SK-N-SH (cell line): ENCODE measurements at regions not wholly inside any gene's neighbourhood (a gene's known extent, or its start where the extent isn't known, plus 50 kb on each side); places are given as distances from the start of the nearest gene placed in this dataset.

ENCODE experiments used
- CTCF ChIA-PET: fragments of 300-600, 350-600 bp; formaldehyde crosslinking; extraction: SDS; loops from one replicate; lab custom pipeline; 2021; lab: Yijun Ruan, JAX
- POLR2A ChIA-PET: fragments of 350-600 bp; sonication (Branson Sonifier 250); formaldehyde crosslinking; extraction: SDS; loops from one replicate; lab custom pipeline; 2020; ENCODE audit warnings: antibody characterized with exemption, inconsistent platforms; lab: Yijun Ruan, JAX
- DNase-seq: peaks from one replicate; pipeline ENCODE4 v3.0.0; 2012
- H2AFZ ChIP-seq: fragments of 200-600 bp; sonication (generic); 2 replicates; pipeline ENCODE4 v1.8.1; 2016; ENCODE audit warnings: antibody characterized with exemption, mild to moderate bottlenecking, low read depth
- H3F3A ChIP-seq: fragments of 200-600 bp; sonication (generic); replicated peaks from 2 replicates; pipeline ENCODE3; 2016; ENCODE audit warnings: antibody characterized with exemption, mild to moderate bottlenecking; ENCODE audit not compliant: insufficient read depth
- H3K27ac ChIP-seq, 2 experiments: fragments of 200-500 bp in 1 of 2; fragments of 200-600 bp in 1 of 2; sonication (Bioruptor generic) in 1 of 2; sonication (generic), shearing (Covaris generic) in 1 of 2; 2 replicates each; pipeline versions ENCODE4 v1.5.1 to v1.6.1; 2014 to 2016; ENCODE audit warnings: low read depth in 2 of 2, inconsistent platforms in 1 of 2, low read length in 1 of 2, mild to moderate bottlenecking in 1 of 2, mixed read lengths in 1 of 2
- H3K27me3 ChIP-seq: fragments of 200-600 bp; sonication (generic), shearing (Covaris generic); 2 replicates; pipeline ENCODE4 v1.6.1; 2016; ENCODE audit warnings: mixed run types; ENCODE audit not compliant: insufficient read depth
- H3K36me3 ChIP-seq, 2 experiments: fragments of 200-500 bp in 1 of 2; fragments of 200-600 bp in 1 of 2; sonication (Bioruptor generic) in 1 of 2; sonication (generic) in 1 of 2; replicated peaks in 1 of 2; 2 replicates each; pipeline versions ENCODE3 to v1.5.1; 2014 to 2016; ENCODE audit warnings: low read length in 1 of 2, mild to moderate bottlenecking in 1 of 2; ENCODE audit not compliant: insufficient read depth in 2 of 2, control insufficient read depth in 1 of 2
- H3K4me1 ChIP-seq, 2 experiments: fragments of 200-500 bp in 1 of 2; fragments of 200-600 bp in 1 of 2; sonication (Bioruptor generic) in 1 of 2; sonication (generic), shearing (Covaris generic) in 1 of 2; 2 replicates each; pipeline versions ENCODE4 v1.5.1 to v1.6.1; 2014 to 2016; ENCODE audit warnings: low read depth in 1 of 2, low read length in 1 of 2, mixed run types in 1 of 2; ENCODE audit not compliant: insufficient read depth in 2 of 2, control insufficient read depth in 1 of 2
- H3K4me2 ChIP-seq: fragments of 200-600 bp; sonication (generic), shearing (Covaris generic); 2 replicates; pipeline ENCODE4 v1.6.1; 2017; ENCODE audit warnings: mixed run types
- H3K4me3 ChIP-seq, 2 experiments: fragments of 200-500 bp in 1 of 2; fragments of 200-600 bp in 1 of 2; sonication (Bioruptor generic) in 1 of 2; sonication (generic), shearing (Covaris generic) in 1 of 2; 2 replicates each; pipeline versions ENCODE4 v1.5.1 to v1.8.1; 2014 to 2016; ENCODE audit warnings: low read depth in 2 of 2, inconsistent platforms in 1 of 2, low read length in 1 of 2, mild to moderate bottlenecking in 1 of 2, mixed read lengths in 1 of 2, moderate library complexity in 1 of 2
- H3K79me2 ChIP-seq: fragments of 200-600 bp; sonication (generic); 2 replicates; pipeline ENCODE4 v1.8.1; 2017; ENCODE audit warnings: mild to moderate bottlenecking; ENCODE audit not compliant: insufficient read depth
- H3K9ac ChIP-seq: fragments of 200-600 bp; sonication (generic); 2 replicates; pipeline ENCODE4 v1.6.1; 2017; ENCODE audit warnings: mixed run types
- H3K9me2 ChIP-seq: fragments of 200-600 bp; sonication (generic); 2 replicates; pipeline ENCODE4 v1.6.1; 2017; ENCODE audit warnings: mixed run types
- H3K9me3 ChIP-seq: fragments of 200-600 bp; sonication (generic); 2 replicates; pipeline ENCODE4 v1.6.1; 2017; ENCODE audit warnings: mixed run types, mild to moderate bottlenecking, moderate library complexity
- H4K20me1 ChIP-seq: fragments of 200-600 bp; sonication (generic); 2 replicates; pipeline ENCODE4 v1.6.1; 2017; ENCODE audit warnings: mild to moderate bottlenecking, mixed run types; ENCODE audit not compliant: insufficient read depth
- CTCF ChIP-seq: fragments of 200-600 bp; sonication (generic); IDR thresholded peaks from 2 replicates; pipeline ENCODE4 v1.6.1; 2017; ENCODE audit warnings: antibody characterized with exemption, mild to moderate bottlenecking, moderate library complexity
- ELF1 ChIP-seq: IDR thresholded peaks from 2 replicates; pipeline ENCODE4 v1.4.0; 2012
- EZH2phosphoT487 ChIP-seq: fragments of 200-600 bp; sonication (generic); IDR thresholded peaks from 2 replicates; pipeline ENCODE4 v1.6.1; 2017; ENCODE audit warnings: low read depth, mixed run types, mild to moderate bottlenecking, antibody characterized with exemption, moderate library complexity, borderline replicate concordance
- FOXJ3 ChIP-seq: sonication (generic); formaldehyde crosslinking; IDR thresholded peaks from 2 replicates; pipeline ENCODE4 v1.5.1; 2020; ENCODE audit warnings: mild to moderate bottlenecking, missing genetic modification reagents
- FOXM1 ChIP-seq: IDR thresholded peaks from 2 replicates; pipeline ENCODE4 v1.4.0; 2012; ENCODE audit warnings: low read depth, mild to moderate bottlenecking
- GABPA ChIP-seq: IDR thresholded peaks from 2 replicates; pipeline ENCODE4 v1.4.0; 2012; ENCODE audit warnings: low read depth, mild to moderate bottlenecking
- JUND ChIP-seq: IDR thresholded peaks from 2 replicates; pipeline ENCODE4 v1.4.0; 2012
- MEF2A ChIP-seq: IDR thresholded peaks from 2 replicates; pipeline ENCODE4 v1.4.0; 2012; ENCODE audit warnings: low read depth, borderline replicate concordance
- NFIC ChIP-seq: IDR thresholded peaks from 2 replicates; pipeline ENCODE4 v1.4.0; 2012; ENCODE audit warnings: borderline replicate concordance
- POLR2AphosphoS5 ChIP-seq: IDR thresholded peaks from 2 replicates; pipeline ENCODE4 v1.6.1; 2012; ENCODE audit warnings: low read depth, low read length
- RAD21 ChIP-seq: IDR thresholded peaks from 2 replicates; pipeline ENCODE4 v1.6.1; 2012; ENCODE audit warnings: mild to moderate bottlenecking, low read length
- RFX5 ChIP-seq: IDR thresholded peaks from 2 replicates; pipeline ENCODE4 v1.6.1; 2012; ENCODE audit warnings: mild to moderate bottlenecking, improper control_type of control experiment, low read length
- SIN3A ChIP-seq: IDR thresholded peaks from 2 replicates; pipeline ENCODE4 v1.6.1; 2012; ENCODE audit warnings: low read depth, mild to moderate bottlenecking, low read length, moderate library complexity, borderline replicate concordance
- TCF12 ChIP-seq: IDR thresholded peaks from 2 replicates; pipeline ENCODE4 v1.4.0; 2012
- YY1 ChIP-seq: IDR thresholded peaks from 2 replicates; pipeline ENCODE4 v1.4.0; 2012; ENCODE audit warnings: low read depth, mild to moderate bottlenecking
- ZBTB33 ChIP-seq: IDR thresholded peaks from 2 replicates; pipeline ENCODE4 v1.4.0; 2012; ENCODE audit warnings: low read depth, borderline replicate concordance
- WGBS: methylation state at CpG from one replicate; pipeline ENCODE4 v1.1.6; 2017; ENCODE audit warnings: low lambda C conversion rate; 5-methylcytosine and 5-hydroxymethylcytosine counted together
- TF ChIP-seq, protein P1 (sequence below): IDR thresholded peaks from 2 replicates; pipeline ENCODE4 v1.4.0; 2012; ENCODE audit warnings: low read depth

DNA sequence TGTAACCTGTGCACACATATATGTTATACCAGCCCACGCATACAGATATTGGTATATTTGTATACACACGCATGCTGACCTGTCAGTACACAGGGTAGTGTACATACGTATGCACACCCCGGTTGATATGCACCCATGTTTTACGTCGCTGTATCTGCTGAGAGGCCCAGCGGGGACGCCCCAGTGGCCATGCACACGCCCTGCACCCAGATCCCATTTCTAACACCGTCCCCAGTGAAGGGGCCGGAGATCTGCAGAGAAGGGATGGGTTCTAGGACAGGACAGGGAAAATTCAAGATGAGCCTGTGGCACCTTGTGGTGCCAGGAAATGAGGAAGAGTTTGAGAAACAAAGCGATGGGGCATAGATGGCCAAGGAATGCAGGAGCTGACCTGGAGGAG lies 57.2 kb upstream of the TTC34 start:
- Histone ChIP-seq H3K36me3 (no peaks in the 10 kb centered on the region), H3K4me3 (no peak overlapping the region), H3K9ac (no peak overlapping the region), H3K27me3 (no peaks in the 10 kb centered on the region), H2AFZ (no peak overlapping the region), H3K79me2 (no peaks in the 10 kb centered on the region), H3K9me2 (no peaks in the 10 kb centered on the region), H3K27ac (no peak overlapping the region), H3K4me1 (no peaks in the 10 kb centered on the region), H3F3A (no peaks in the 10 kb centered on the region), H4K20me1 (no peaks in the 10 kb centered on the region), H3K9me3 (no peaks in the 10 kb centered on the region), H3K4me2 (no peak overlapping the region)
- no peak for DNase-seq
- POLR2A ChIA-PET = no interaction called here
- CTCF ChIA-PET = no interaction called here
- WGBS = 21% methylated on average over 4 of the region's 12 CpGs
- TF ChIP-seq ELF1 (no peak), ZBTB33 (no peak), RAD21 (no peak), NFIC (no peak)

- Histone ChIP-seq H3K9me3 (no peaks in the 10 kb centered on the region), H3K9me2 (no peaks in the 10 kb centered on the region), H3K4me3 (no peak overlapping the region), H3K79me2 (no peaks in the 10 kb centered on the region), H3K4me1 (no peaks in the 10 kb centered on the region), H3K9ac (no peak overlapping the region), H4K20me1 (no peaks in the 10 kb centered on the region), H3K4me2 (no peak overlapping the region), H2AFZ (no peak overlapping the region), H3K36me3 (no peaks in the 10 kb centered on the region), H3K27me3 (no peaks in the 10 kb centered on the region), H3K27ac (no peak overlapping the region), H3F3A (no peaks in the 10 kb centered on the region)
- ChIA-PET POLR2A (no interaction called here), CTCF (no interaction called here)
- 6% methylated on average over 2 of the region's 5 CpGs for WGBS
- no peak for DNase-seq
- TF ChIP-seq JUND (no peak), YY1 (no peak), CTCF (no peak), EZH2phosphoT487 (no peak), POLR2AphosphoS5 (no peak), ELF1 (no peak), RFX5 (no peak), MEF2A (no peak), TCF12 (no peak), GABPA (no peak), FOXJ3 (CRISPR knock-in tag) (no peak), SIN3A (no peak), RAD21 (no peak), FOXM1 (no peak)
- TF ChIP-seq, protein P1, sequence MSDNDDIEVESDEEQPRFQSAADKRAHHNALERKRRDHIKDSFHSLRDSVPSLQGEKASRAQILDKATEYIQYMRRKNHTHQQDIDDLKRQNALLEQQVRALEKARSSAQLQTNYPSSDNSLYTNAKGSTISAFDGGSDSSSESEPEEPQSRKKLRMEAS = no peak
Observed at GRCh38 chr1:2859219-2859880, 57.9 kb upstream of the TTC34 start.
